ENCODE measurements at regions not wholly inside any gene's neighbourhood (a gene's known extent, or its start where the extent isn't known, plus 50 kb on each side); places are given as distances from the start of the nearest gene placed in this dataset.

DNA sequence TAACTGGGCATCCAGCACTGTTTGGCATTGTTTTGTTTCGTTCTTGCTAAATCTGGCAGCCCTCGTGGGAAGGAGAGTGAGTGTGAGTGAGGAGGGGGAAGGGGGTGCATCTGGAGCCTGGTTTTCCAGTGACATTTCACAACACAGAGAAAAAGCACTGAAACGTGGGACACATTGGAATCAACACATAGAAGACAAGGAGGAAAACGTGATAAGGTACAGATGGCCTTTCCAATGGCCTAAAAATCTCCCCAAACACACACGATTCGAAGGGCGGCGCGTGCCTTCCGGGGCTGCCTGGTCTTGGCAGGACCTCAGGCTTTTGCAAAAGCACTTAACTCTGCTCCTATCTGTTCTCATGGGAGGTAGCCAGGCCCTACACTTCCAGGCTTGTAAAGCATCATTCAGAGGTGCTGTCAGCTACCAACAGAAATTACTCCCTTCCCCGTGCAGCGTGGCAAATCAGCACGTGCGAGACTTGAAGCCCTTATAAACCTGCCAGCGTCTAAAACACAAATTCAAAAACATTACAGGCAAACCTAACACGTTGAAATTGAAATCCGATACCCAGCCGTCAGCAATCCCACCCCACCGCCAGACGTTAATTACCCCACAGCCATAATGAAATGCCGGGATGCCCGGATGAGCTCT, 129.4 kb downstream of the OLFM1 start:
- TF ChIP-seq, protein P1, sequence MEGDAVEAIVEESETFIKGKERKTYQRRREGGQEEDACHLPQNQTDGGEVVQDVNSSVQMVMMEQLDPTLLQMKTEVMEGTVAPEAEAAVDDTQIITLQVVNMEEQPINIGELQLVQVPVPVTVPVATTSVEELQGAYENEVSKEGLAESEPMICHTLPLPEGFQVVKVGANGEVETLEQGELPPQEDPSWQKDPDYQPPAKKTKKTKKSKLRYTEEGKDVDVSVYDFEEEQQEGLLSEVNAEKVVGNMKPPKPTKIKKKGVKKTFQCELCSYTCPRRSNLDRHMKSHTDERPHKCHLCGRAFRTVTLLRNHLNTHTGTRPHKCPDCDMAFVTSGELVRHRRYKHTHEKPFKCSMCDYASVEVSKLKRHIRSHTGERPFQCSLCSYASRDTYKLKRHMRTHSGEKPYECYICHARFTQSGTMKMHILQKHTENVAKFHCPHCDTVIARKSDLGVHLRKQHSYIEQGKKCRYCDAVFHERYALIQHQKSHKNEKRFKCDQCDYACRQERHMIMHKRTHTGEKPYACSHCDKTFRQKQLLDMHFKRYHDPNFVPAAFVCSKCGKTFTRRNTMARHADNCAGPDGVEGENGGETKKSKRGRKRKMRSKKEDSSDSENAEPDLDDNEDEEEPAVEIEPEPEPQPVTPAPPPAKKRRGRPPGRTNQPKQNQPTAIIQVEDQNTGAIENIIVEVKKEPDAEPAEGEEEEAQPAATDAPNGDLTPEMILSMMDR (IDR thresholded peaks at IDR 0.05) = no peak
- TF ChIP-seq EZH2phosphoT487 (IDR thresholded peaks at IDR 0.05) = no peak
